T-helper 9 cell (primary cell): ENCODE measurements at regions not wholly inside any gene's neighbourhood (a gene's known extent, or its start where the extent isn't known, plus 50 kb on each side); places are given as distances from the start of the nearest gene placed in this dataset.

ENCODE experiments used
- DNase-seq: peaks from one replicate; pipeline ENCODE4 v3.0.0-alpha.2; 2020

GRCh38 chr18:24993628-24994027 lies 358.3 kb downstream of the ZNF521 start:
- no peak for DNase-seq

GRCh38 chr18:24995056-24995455 lies 356.9 kb downstream of the ZNF521 start:
- DNase-seq: no peak

DNA sequence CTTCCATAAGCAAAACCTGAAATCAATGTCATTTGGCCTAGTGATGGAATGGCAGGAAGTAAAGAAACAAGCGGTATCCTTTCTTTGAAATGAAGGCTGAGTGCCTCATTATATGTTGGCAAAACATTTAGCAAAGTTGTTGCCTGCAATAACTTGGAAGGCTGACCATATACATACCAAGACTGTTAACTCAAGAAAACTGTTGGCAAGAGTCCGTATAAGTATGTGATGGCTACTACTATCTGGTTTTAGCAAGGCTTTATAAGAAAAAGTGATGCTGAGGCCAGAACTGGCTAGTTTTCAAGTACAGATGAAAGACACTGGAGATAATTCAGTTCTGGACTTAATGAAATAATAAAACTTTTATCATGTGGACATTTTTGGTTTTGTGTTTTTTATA lies 356.2 kb downstream of the ZNF521 start:
- DNase-seq: no peak

DNA sequence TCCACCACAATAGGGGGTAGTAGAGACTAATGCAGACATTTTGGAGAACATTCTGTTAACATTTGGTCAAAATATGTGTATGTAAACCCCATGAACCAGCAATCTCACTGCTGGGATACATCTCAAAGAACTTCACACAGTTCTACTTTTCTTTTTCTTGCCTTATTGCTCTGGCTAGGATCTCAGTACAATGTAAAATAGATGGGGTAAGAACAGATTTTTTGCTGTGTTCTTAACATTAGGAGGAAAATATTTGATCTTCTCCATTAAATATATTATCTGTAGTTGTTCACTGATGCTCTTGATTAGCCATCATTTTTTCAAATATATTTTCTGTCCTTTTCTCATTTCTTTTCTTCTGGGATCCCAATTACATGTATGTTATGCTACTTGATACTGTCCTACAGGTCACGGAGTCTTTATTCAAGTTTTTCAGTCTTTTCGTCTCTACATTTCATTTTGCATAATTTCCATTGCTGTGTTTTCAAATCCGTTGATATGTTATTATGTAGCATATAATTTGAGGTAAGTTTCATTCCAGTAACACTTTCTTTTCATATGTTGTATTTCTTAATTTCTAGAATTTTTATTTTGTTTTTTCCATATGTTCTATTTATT lies 352.2 kb downstream of the ZNF521 start:
- DNase-seq: no peak

- DNase-seq: no peak
Observed at GRCh38 chr18:25001803-25002202, 350.2 kb downstream of the ZNF521 start.

DNA sequence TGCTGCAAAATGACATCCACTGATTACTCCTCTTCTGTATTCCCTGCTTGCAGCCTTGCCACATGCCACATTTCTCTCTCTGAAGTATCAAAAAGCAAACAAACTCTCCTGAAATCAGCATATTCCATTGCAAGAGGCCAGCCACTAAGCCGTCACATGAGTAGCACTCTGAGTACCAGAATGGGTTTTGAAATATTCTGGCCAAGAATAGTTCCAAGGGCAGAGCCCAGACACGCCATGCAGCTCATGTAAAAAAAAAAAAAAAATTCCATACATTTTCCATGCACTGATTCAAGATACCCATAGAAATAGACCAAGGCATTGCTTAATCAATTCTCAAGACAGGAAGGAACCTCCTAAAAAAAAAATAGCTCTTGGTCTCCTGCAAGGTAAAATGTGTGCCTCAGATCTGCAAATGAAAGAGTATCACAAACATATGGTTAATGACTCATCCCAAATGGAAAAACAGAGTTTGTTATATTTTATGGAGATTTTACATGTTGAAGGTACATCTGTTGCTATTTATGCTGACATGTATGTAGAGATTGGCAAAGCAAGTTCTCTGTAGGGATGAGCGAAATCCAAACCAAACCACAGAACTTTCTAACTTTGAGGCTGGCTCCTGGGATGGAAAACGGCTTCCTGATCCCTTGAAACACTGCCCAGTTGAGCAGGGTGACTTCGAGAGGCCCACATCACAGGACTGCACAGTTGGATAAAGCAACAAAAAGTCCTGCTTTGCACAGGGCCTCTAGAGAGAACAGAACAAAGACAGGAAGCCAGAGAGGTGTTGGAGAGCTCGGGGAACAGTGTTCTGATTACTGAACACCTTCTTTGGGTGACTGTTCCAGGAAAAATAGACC lies 346.2 kb downstream of the ZNF521 start:
- no peak for DNase-seq

DNA sequence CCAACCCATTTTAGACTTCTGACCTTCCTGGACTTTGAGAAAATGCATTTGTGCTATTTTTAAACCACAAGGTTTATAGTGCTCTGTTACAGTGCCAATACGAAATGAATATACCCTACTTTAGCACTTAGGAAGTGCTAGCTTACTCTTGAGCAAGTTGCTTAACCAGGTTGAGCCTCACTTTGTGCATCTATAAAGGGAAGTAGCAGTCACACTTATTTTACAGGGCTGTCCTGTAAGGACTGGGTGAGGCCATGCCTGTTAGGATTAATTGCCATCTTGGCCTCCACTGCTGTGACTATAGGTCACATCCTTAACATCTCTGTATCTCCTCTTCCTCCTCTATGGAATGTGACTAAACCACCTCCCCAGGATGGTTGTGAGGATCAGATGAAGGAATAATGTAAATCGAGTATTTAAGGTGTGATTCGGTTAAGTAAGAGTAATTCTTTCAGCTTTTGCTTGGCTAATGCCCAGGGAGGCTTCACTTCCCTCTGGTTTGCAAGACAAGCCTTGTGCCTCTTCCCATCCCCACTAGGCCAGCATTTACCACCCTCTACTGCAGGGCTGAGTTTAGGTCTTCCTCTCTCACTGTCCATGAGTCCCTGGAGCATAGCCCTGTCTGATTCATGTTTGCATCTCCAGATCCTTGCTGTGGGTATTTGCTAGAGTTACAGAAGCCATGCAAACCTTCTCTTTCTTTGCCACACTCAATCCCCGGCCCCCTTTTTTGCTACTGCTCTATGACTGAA lies 341.2 kb downstream of the ZNF521 start:
- no peak for DNase-seq
